Astrocyte (in vitro differentiated cells and primary cell): ENCODE measurements at regions not wholly inside any gene's neighbourhood (a gene's known extent, or its start where the extent isn't known, plus 50 kb on each side); places are given as distances from the start of the nearest gene placed in this dataset.

Source experiments
- DNase-seq: peaks from one replicate; pipeline ENCODE4 v3.0.0-alpha.2; 2010; ENCODE audit warnings: low read depth
- FAIRE-seq: peaks from 2 replicates; lab custom pipeline; 2011; peaks lifted over from hg19 to GRCh38; lab: Jason Lieb, UNC
- H2AFZ ChIP-seq: 2 replicates; pipeline ENCODE4 v1.6.0; 2012; ENCODE audit warnings: low read depth, low read length, inconsistent platforms
- H3K27ac ChIP-seq: 2 replicates; pipeline ENCODE4 v1.5.1; 2011; ENCODE audit warnings: low read depth, low read length, inconsistent platforms
- H3K27me3 ChIP-seq: 2 replicates; pipeline ENCODE4 v1.6.0; 2011; ENCODE audit warnings: low read length, inconsistent platforms; ENCODE audit not compliant: insufficient read depth
- H3K36me3 ChIP-seq: 2 replicates; pipeline ENCODE4 v1.5.1; 2011; ENCODE audit warnings: low read length, inconsistent platforms; ENCODE audit not compliant: insufficient read depth
- H3K4me1 ChIP-seq: 2 replicates; pipeline ENCODE4 v1.5.1; 2011; ENCODE audit warnings: low read length, inconsistent platforms; ENCODE audit not compliant: insufficient read depth
- H3K4me2 ChIP-seq: 2 replicates; pipeline ENCODE4 v1.6.0; 2012; ENCODE audit warnings: low read length, inconsistent platforms
- H3K4me3 ChIP-seq: 2 replicates; pipeline ENCODE4 v1.5.1; 2011; ENCODE audit warnings: low read depth, mild to moderate bottlenecking, low read length, inconsistent platforms; ENCODE audit not compliant: insufficient read depth
- H3K79me2 ChIP-seq: 2 replicates; pipeline ENCODE4 v1.6.0; 2012; ENCODE audit warnings: mild to moderate bottlenecking, low read length, inconsistent platforms; ENCODE audit not compliant: insufficient read depth
- H3K9ac ChIP-seq: 2 replicates; pipeline ENCODE4 v1.6.0; 2012; ENCODE audit warnings: mild to moderate bottlenecking, low read length, inconsistent platforms
- H3K9me3 ChIP-seq: 2 replicates; pipeline ENCODE4 v1.5.1; 2012; ENCODE audit warnings: low read depth, mild to moderate bottlenecking, low read length, inconsistent platforms; ENCODE audit not compliant: insufficient read depth
- H4K20me1 ChIP-seq: 2 replicates; pipeline ENCODE4 v1.6.0; 2012; ENCODE audit warnings: low read length, inconsistent platforms; ENCODE audit not compliant: insufficient read depth
- H3K27ac Mint-ChIP-seq: one replicate; pipeline ENCODE4 v1.8.0; 2021; ENCODE audit warnings: mild to moderate bottlenecking, mixed read lengths; ENCODE audit not compliant: unreplicated experiment
- H3K27me3 Mint-ChIP-seq: one replicate; pipeline ENCODE4 v1.8.0; 2021; ENCODE audit warnings: low read depth, mixed read lengths; ENCODE audit not compliant: unreplicated experiment
- H3K36me3 Mint-ChIP-seq: one replicate; pipeline ENCODE4 v1.8.0; 2021; ENCODE audit warnings: low read depth, mixed read lengths; ENCODE audit not compliant: unreplicated experiment
- H3K4me1 Mint-ChIP-seq: one replicate; pipeline ENCODE4 v1.8.0; 2021; ENCODE audit warnings: low read depth, mixed read lengths; ENCODE audit not compliant: unreplicated experiment
- H3K4me3 Mint-ChIP-seq: one replicate; pipeline ENCODE4 v1.8.0; 2021; ENCODE audit warnings: mild to moderate bottlenecking, moderate library complexity, mixed read lengths; ENCODE audit not compliant: unreplicated experiment
- H3K9me3 Mint-ChIP-seq: one replicate; pipeline ENCODE4 v1.8.0; 2021; ENCODE audit warnings: mild to moderate bottlenecking, mixed read lengths; ENCODE audit not compliant: unreplicated experiment
- CTCF ChIP-seq: IDR thresholded peaks from 2 replicates; pipeline ENCODE4 v1.5.1; 2011; ENCODE audit warnings: low read depth, mild to moderate bottlenecking, inconsistent platforms, low read length, moderate library complexity; ENCODE audit not compliant: insufficient read depth
- EZH2 ChIP-seq: IDR thresholded peaks from 2 replicates; pipeline ENCODE4 v1.6.1; 2012; ENCODE audit warnings: mild to moderate bottlenecking, low read length, inconsistent platforms; ENCODE audit not compliant: insufficient read depth

GRCh38 chr13:90750021-90750420 is 597.5 kb upstream of the MIR17HG start:
- DNase-seq (no peak), FAIRE-seq (no peak)
- H3K79me2 ChIP-seq: no peaks in the 10 kb centered on the region
- no peaks in the 10 kb centered on the region for H3K27me3 ChIP-seq
- no peak overlapping the region for H3K4me3 ChIP-seq
- no peak overlapping the region for H3K4me3 Mint-ChIP-seq
- H4K20me1 ChIP-seq: no peaks in the 10 kb centered on the region
- no peaks in the 10 kb centered on the region for H3K9me3 ChIP-seq
- peaks cover 6% of the 10 kb centered on the region for H3K4me1 Mint-ChIP-seq
- H3K9me3 Mint-ChIP-seq: peaks cover 3% of the 10 kb centered on the region
- no peaks in the 10 kb centered on the region for H3K36me3 ChIP-seq
- H3K4me1 ChIP-seq: no peaks in the 10 kb centered on the region
- no peak overlapping the region for H3K27ac ChIP-seq
- no peak overlapping the region for H3K27ac Mint-ChIP-seq
- no peak overlapping the region for H2AFZ ChIP-seq
- TF ChIP-seq EZH2 (no peak), CTCF (no peak)
- no peak overlapping the region for H3K4me2 ChIP-seq
- H3K27me3 Mint-ChIP-seq: no peaks in the 10 kb centered on the region
- H3K9ac ChIP-seq: no peak overlapping the region
- H3K36me3 Mint-ChIP-seq: no peaks in the 10 kb centered on the region

- TF ChIP-seq EZH2 (no peak), CTCF (no peak)
- H4K20me1 ChIP-seq: no peaks in the 10 kb centered on the region
- no peaks in the 10 kb centered on the region for H3K79me2 ChIP-seq
- H3K36me3 ChIP-seq: no peaks in the 10 kb centered on the region
- peaks cover 3% of the 10 kb centered on the region for H3K9me3 Mint-ChIP-seq
- no peak overlapping the region for H3K4me2 ChIP-seq
- H3K4me1 ChIP-seq: no peaks in the 10 kb centered on the region
- H3K27me3 Mint-ChIP-seq: no peaks in the 10 kb centered on the region
- H3K27ac ChIP-seq: no peak overlapping the region
- peaks cover 6% of the 10 kb centered on the region for H3K4me1 Mint-ChIP-seq
- no peaks in the 10 kb centered on the region for H3K36me3 Mint-ChIP-seq
- no peaks in the 10 kb centered on the region for H3K27me3 ChIP-seq
- DNase-seq: no peak
- no peak overlapping the region for H2AFZ ChIP-seq
- H3K9ac ChIP-seq: no peak overlapping the region
- no peak overlapping the region for H3K4me3 ChIP-seq
- no peaks in the 10 kb centered on the region for H3K9me3 ChIP-seq
- FAIRE-seq: no peak
- no peak overlapping the region for H3K4me3 Mint-ChIP-seq
- H3K27ac Mint-ChIP-seq: no peak overlapping the region
These were observed 596.5 kb upstream of the MIR17HG start for GRCh38 chr13:90751026-90751425.

- H3K4me2 ChIP-seq: no peak overlapping the region
- no peak overlapping the region for H3K27ac Mint-ChIP-seq
These were observed 595.4 kb upstream of the MIR17HG start for GRCh38 chr13:90752070-90752469.

More at GRCh38 chr13:90752070-90752469, 595.4 kb upstream of the MIR17HG start:
- no peaks in the 10 kb centered on the region for H3K79me2 ChIP-seq
- peaks cover 3% of the 10 kb centered on the region for H3K9me3 Mint-ChIP-seq
- H3K4me1 Mint-ChIP-seq: peaks cover 6% of the 10 kb centered on the region
- no peak overlapping the region for H2AFZ ChIP-seq
- H3K4me3 Mint-ChIP-seq: no peak overlapping the region
- FAIRE-seq (no peak), DNase-seq (no peak)
- no peaks in the 10 kb centered on the region for H4K20me1 ChIP-seq
- TF ChIP-seq EZH2: no peak
- TF ChIP-seq CTCF: no peak
- no peaks in the 10 kb centered on the region for H3K27me3 ChIP-seq
- H3K4me3 ChIP-seq: no peak overlapping the region
- H3K9me3 ChIP-seq: no peaks in the 10 kb centered on the region
- H3K27ac ChIP-seq: no peak overlapping the region
- no peaks in the 10 kb centered on the region for H3K27me3 Mint-ChIP-seq
- no peak overlapping the region for H3K9ac ChIP-seq
- H3K4me1 ChIP-seq: no peaks in the 10 kb centered on the region
- no peaks in the 10 kb centered on the region for H3K36me3 Mint-ChIP-seq
- no peaks in the 10 kb centered on the region for H3K36me3 ChIP-seq
